ENCODE measurements at regions not wholly inside any gene's neighbourhood (a gene's known extent, or its start where the extent isn't known, plus 50 kb on each side); places are given as distances from the start of the nearest gene placed in this dataset.

- no peak for TF ChIP-seq EZH2 (IDR thresholded peaks at IDR 0.05)
- TF ChIP-seq POLR2AphosphoS5 (IDR thresholded peaks at IDR 0.05; ENCODE audit: borderline replicate concordance, low read depth, low read length) = no peak
These were observed 308.7 kb downstream of the PRDM5 start for GRCh38 chr4:120613778-120614177.
